ENCODE measurements at regions not wholly inside any gene's neighbourhood (a gene's known extent, or its start where the extent isn't known, plus 50 kb on each side); places are given as distances from the start of the nearest gene placed in this dataset.

- Histone ChIP-seq H3K9me3 (no peaks in the 10 kb centered on the region), H3K27ac (no peak overlapping the region), H3K36me3 (no peaks in the 10 kb centered on the region), H3K27me3 (replicated peaks; ENCODE audit: insufficient read depth) (no peaks in the 10 kb centered on the region), H3K4me3 (no peak overlapping the region), H3K4me1 (replicated peaks) (no peaks in the 10 kb centered on the region)
- DNase-seq (ENCODE audit: low spot score) = no peak
- intact Hi-C loops (cut with DNase I) = no loop called here
- WGBS = 89% methylated on average over 3 of the region's 3 CpGs
- TF ChIP-seq POLR2A (IDR thresholded peaks at IDR 0.05) = no peak
- TF ChIP-seq CTCF (IDR thresholded peaks at IDR 0.05) = no peak
- no peak for TF ChIP-seq POLR2AphosphoS5 (IDR thresholded peaks at IDR 0.05)
Observed at GRCh38 chr1:229065613-229066012, 205.3 kb upstream of the RAB4A start.

GRCh38 chr1:229066591-229066990 is 204.3 kb upstream of the RAB4A start:
- H3K9me3 ChIP-seq = no peaks in the 10 kb centered on the region
- H3K4me3 ChIP-seq = no peak overlapping the region
- H3K27ac ChIP-seq = no peak overlapping the region
- H3K27me3 ChIP-seq (replicated peaks; ENCODE audit: insufficient read depth) = no peaks in the 10 kb centered on the region
- TF ChIP-seq POLR2AphosphoS5 (IDR thresholded peaks at IDR 0.05) (no peak), CTCF (IDR thresholded peaks at IDR 0.05) (no peak), POLR2A (IDR thresholded peaks at IDR 0.05) (no peak)
- 70% methylated on average over 3 of the region's 3 CpGs for WGBS
- DNase-seq (ENCODE audit: low spot score) = no peak
- no peaks in the 10 kb centered on the region for H3K4me1 ChIP-seq (replicated peaks)
- H3K36me3 ChIP-seq = no peaks in the 10 kb centered on the region
- intact Hi-C loops (cut with DNase I) = no loop called here

GRCh38 chr1:229067546-229067945 is 203.4 kb upstream of the RAB4A start:
- Histone ChIP-seq H3K9me3 (no peaks in the 10 kb centered on the region), H3K4me3 (no peak overlapping the region), H3K27me3 (replicated peaks; ENCODE audit: insufficient read depth) (no peaks in the 10 kb centered on the region), H3K36me3 (no peaks in the 10 kb centered on the region), H3K4me1 (replicated peaks) (no peaks in the 10 kb centered on the region), H3K27ac (no peak overlapping the region)
- WGBS = 90% methylated on average over 5 of the region's 5 CpGs
- intact Hi-C loops (cut with DNase I) = no loop called here
- no peak for TF ChIP-seq POLR2AphosphoS5 (IDR thresholded peaks at IDR 0.05)
- TF ChIP-seq POLR2A (IDR thresholded peaks at IDR 0.05) = no peak
- no peak for TF ChIP-seq CTCF (IDR thresholded peaks at IDR 0.05)
- DNase-seq (ENCODE audit: low spot score) = no peak

DNA sequence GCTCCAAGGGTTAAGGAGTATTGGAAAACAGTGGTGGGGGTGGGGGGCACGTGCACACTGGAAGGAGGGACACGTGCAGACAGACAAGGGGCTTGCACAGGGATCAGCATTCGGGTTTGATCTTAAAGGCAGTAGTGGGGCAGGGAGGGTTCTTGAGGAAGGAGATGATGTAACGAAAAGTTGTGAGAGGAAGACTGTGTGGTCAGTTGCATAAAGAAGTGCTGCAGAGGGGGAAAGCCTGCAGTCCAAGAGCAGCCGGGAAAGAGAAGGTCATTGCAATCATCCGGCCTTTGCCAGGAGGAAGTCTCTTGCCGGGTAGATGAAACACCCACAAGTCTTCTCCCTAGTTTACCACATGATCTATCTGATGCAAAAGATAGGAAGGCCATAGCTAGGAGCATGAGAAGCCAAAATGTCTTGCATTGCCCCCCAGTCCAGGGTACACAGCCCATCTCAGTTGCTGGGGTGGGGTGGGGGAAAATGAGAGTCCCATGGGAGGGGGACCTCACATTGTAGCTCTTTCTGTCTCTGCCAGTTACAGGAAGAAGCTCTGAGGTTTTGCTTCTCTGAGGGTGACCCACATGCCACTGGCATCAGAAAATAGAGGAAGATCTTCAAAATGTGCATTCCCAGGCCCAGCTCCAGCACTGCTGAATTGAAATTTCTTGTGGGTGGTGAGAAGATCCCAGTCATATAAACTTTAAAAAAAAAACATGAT is 202.5 kb upstream of the RAB4A start:
- no peaks in the 10 kb centered on the region for H3K27me3 ChIP-seq (replicated peaks; ENCODE audit: insufficient read depth)
- intact Hi-C loops (cut with DNase I) = no loop called here
- H3K27ac ChIP-seq = no peak overlapping the region
- no peak for DNase-seq (ENCODE audit: low spot score)
- no peaks in the 10 kb centered on the region for H3K9me3 ChIP-seq
- no peak overlapping the region for H3K4me3 ChIP-seq
- H3K36me3 ChIP-seq = no peaks in the 10 kb centered on the region
- 62% methylated on average over 7 of the region's 7 CpGs for WGBS
- TF ChIP-seq POLR2AphosphoS5 (IDR thresholded peaks at IDR 0.05) = no peak
- no peak for TF ChIP-seq POLR2A (IDR thresholded peaks at IDR 0.05)
- TF ChIP-seq CTCF (IDR thresholded peaks at IDR 0.05) = no peak
- no peaks in the 10 kb centered on the region for H3K4me1 ChIP-seq (replicated peaks)

DNA sequence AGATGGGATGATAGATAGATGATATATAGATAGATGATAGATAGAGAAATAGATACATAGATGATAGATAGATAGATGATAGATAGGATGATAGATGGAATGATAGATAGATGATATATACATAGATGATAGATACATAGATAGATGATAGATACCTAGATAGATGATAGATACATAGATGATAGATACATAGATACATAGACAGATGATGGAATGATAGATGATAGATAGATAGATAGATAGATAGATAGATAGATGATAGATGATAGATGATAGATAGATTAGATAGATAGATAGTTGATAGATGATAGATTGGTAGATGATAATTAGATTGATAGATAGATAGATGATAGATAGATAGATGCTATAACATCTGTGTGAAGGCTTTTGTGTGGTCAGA is 201.7 kb upstream of the RAB4A start:
- Histone ChIP-seq H3K27ac (no peak overlapping the region), H3K9me3 (no peaks in the 10 kb centered on the region), H3K27me3 (replicated peaks; ENCODE audit: insufficient read depth) (no peaks in the 10 kb centered on the region), H3K4me3 (no peak overlapping the region), H3K4me1 (replicated peaks) (no peaks in the 10 kb centered on the region), H3K36me3 (no peaks in the 10 kb centered on the region)
- DNase-seq (ENCODE audit: low spot score) = no peak
- no peak for TF ChIP-seq CTCF (IDR thresholded peaks at IDR 0.05)
- no peak for TF ChIP-seq POLR2A (IDR thresholded peaks at IDR 0.05)
- TF ChIP-seq POLR2AphosphoS5 (IDR thresholded peaks at IDR 0.05) = no peak
- intact Hi-C loops (cut with DNase I) = no loop called here

Measured in prostate gland (tissue), 2 donors.